Left ventricle myocardium superior (tissue), 1 donor: ENCODE measurements at regions not wholly inside any gene's neighbourhood (a gene's known extent, or its start where the extent isn't known, plus 50 kb on each side); places are given as distances from the start of the nearest gene placed in this dataset.
"Not testable (repeated sequence)": the region's sequence is repeated elsewhere in the genome, so short reads cannot be mapped to it uniquely, and the experiment has no call there.

Experiments
- ATAC-seq: fragments of 200-7000 bp; cut with Tn5 transposase; one replicate; pipeline ENCODE4 v1.9.1; 2020; ENCODE audit warnings: mild to moderate bottlenecking, moderate library complexity
- DNase-seq: peaks from one replicate; pipeline ENCODE4 v3.0.0-alpha.2; 2020
- intact Hi-C: fragments of 100-400 bp; cut with micrococcal nuclease; formaldehyde crosslinking; loops from one replicate; pipeline ENCODE4 v1.11.0; 2022
- donor health status: DM: no; HTN: yes; CAD: no; lungs with severe emphysema.

DNA sequence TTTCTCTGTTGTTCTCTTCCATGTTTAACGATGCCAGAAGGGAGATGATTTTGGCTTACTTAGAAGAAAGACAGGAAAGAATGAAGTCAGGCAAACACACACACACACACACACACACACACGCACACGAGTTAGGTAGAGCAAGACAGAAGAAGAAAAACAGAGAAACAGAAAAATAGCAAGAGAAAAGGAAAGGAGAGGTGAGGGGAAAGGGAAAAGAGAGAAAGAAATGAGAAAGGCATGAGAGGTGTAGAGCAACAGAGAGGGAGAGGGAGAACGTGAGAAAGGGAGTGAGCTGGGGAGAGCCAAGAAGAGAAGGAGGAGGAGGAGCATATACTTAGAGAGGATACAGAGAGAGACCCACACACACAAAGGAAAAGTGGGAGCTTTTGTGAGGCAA lies 385.3 kb downstream of the DOK5 start:
- intact Hi-C loops: no loop called here
- DNase-seq: no peak
- no peak for ATAC-seq

DNA sequence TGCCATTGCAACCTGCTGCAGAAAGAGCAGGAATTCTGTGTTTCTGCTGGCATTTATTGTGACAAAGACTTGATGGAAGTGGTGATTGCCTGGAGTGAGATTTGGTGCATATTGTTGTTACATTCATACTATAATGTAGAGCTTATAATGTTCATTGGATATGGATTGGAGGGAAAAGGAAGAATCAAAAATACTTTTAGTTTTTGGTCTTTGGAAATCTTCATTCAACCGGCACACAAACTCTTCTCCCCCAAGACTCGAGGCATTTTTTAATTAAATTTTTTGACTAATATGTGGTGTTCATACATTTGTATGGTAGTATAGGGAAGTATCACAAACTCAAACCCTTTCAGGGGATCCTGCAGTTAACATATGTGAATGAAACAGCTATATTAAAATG lies 380.8 kb downstream of the DOK5 start:
- ATAC-seq (no peak), DNase-seq (no peak)
- intact Hi-C loops: no loop called here

DNA sequence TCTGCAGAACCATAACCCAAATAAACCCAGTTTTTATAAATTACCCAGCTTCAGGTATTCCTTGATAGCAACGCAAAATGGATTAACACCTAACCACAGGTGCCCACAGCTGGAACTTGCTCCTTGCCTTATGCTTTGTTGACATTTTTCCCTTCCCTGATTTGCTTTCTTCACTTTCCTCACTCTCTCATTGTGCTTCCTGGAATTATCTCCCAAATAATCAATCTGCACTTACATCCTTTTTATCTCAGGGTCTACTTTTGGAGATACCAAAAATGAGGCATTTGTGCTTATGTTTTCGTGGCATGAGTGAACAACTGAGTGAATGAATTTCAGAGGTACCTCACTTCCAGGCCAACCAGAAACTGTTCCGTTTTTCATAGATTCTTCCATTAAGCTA lies 374.3 kb downstream of the DOK5 start:
- ATAC-seq (no peak), DNase-seq (no peak)
- intact Hi-C loops: no loop called here

DNA sequence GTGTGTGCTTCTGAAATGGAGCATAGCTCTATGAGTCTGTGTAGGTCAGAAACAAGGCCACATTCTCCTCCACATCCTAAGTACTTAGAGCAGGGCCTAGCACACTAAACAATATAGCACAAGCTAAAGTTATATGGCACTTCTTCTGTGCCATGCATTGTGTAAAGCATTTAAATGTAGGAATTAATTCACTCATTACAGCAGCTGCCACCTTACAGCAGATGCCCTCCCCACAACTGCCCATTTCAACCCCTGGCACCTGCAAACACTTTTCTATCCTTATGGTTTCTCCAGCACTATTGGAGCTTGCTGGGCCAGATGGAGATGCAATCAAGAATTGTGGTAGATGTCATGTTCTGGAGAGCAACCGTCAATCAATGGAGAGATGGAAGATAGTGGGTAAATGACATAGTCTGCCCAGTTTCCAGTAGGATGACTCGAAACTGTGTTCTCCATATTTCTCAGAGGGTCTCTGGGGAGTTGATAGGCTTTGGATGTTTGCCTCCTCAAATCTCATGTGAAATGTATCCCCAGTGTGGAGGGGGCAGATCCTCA lies 373.7 kb downstream of the DOK5 start:
- intact Hi-C loops: no loop called here
- ATAC-seq (no peak), DNase-seq (no peak)

DNA sequence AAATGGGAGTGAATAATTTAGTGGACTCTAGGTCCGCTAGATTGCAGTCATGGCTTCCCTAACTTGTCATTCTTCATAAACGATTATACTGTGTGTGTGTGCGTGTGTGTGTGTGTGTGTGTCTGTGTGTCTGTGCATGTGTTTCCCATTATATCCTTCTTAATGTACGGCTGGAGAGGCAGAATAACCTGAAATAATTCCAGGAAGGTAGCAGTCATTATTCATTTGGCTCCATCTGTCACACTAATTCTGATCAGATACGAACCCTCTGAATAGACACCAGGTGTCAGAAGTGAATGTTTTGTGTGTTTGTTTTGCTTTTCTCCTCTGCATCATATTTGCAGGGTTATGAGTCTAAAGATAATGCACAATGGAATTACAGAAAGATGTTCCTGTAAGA lies 372.9 kb downstream of the DOK5 start:
- no peak for DNase-seq
- intact Hi-C loops: no loop called here

DNA sequence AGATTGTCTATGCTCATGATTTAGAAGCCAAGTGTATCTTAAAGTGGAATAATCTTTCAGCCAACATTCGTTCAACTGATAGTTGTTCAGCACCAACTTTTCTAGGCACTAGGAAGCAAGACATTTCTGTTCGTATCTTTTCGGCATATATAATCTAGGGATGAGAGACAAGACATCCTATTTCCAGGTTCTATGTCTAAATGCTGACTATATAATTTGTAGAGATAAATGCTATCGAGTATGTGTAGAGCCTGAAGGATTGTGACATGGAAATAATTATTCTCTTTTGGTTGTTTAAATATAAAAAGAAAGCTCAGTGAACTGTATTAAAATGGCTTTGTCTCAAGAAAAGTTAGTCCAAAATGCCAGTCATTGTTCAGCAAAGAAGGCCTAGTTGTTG lies 371.6 kb downstream of the DOK5 start:
- ATAC-seq (no peak), DNase-seq (no peak)
- intact Hi-C loops: no loop called here

More for the DNA sequence above, 372.9 kb downstream of the DOK5 start:
- no peak for ATAC-seq

DNA sequence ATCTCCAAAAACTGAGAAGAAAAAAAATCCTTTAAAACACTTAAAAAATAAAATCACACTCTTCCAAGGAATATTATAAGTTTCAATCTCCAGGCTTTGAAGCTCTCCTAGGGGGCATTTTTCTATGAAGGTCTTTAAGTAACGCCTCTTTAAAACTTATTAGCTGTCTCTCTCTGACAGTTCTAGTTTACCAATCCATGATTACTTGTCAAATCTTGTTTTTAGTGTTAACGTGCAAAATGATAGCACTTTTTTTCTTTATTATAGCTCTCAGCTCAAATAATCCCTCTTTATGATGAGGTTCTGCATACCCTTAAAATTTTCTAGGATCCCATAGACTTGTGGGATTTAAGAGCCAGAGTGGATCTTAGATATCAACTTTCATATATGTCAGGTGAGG lies 369.0 kb downstream of the DOK5 start:
- intact Hi-C loops: no loop called here
- ATAC-seq (no peak), DNase-seq (no peak)

DNA sequence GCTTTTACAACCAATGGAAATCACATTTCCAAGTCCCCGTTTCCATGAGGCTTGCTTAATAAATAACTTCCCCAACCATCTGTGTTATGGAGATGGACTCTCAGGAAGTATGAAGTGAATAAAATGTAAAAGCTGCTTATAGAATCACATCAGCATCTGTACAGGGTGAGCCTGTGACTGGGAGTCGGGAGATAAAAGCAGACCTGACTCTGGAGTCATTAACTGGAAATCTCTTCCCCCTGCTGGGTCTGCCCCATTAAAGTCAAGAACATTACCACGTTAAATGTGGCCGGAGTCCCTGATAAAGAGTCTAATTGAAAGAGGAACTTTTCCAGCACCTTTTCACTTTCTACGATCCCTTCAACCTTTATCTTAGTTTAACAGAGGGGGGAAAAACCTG lies 368.5 kb downstream of the DOK5 start:
- no peak for ATAC-seq
- intact Hi-C loops: no loop called here

DNA sequence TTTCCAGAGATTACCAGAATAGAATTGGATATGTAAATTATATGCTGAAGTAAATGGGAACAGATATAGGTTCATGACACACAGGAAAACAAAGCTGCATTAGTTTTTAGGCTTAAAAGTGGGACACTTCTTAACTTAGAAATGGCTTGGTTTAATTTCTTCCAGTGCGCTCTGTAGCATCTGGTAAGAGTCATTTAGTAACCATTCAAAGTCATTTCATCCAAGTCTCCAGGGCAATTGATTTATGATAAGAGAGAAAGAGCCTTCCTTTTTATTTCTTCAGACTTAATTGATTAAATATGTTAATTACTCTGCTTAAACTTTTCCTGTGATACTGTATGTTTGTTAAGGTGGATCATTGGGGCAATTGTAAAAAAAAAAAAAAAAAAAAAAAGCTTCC lies 368.0 kb downstream of the DOK5 start:
- ATAC-seq: no peak
- intact Hi-C loops: no loop called here
- DNase-seq: no peak

More for the DNA sequence above, 368.5 kb downstream of the DOK5 start:
- DNase-seq: no peak

DNA sequence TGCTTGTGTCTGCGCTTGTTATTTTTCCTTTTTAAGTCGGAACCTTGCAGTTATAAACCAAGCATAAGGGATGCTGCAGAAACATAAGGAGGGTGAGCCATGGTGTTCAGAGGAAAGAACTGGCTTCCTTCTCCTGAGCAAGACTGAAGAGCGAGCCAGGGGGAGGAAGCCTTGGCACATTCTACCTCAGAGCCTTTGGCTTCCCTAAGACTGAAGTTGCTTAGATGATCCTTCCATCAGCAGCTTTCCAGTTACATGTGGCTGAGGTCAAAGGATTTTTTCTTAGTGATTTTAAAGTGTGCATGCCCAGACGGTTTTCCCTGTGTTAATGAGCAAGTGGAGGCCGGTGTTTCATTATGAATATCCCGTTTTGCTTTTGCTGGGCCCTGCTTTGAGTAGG lies 363.8 kb downstream of the DOK5 start:
- intact Hi-C loops: no loop called here
- no peak for ATAC-seq
- DNase-seq: no peak

DNA sequence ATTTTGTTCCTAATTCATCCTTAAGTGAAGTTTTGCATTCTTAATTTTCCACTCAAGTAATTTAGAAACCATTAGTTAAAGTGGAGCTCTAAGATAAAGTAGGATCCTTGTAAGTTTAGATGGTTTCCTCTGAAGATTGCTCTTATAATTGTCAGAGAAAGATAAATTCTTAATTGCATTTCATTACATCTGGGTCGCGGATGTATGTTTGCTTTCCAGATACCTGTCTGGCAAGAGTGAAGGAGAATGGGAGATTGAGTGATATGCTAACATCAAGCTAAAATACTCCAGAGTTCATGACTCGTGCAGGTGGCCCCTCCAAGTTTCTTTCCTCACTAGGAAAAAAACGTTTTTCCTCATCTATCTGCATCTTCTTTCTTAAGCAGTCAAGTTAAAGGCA lies 361.8 kb downstream of the DOK5 start:
- intact Hi-C loops: no loop called here

DNA sequence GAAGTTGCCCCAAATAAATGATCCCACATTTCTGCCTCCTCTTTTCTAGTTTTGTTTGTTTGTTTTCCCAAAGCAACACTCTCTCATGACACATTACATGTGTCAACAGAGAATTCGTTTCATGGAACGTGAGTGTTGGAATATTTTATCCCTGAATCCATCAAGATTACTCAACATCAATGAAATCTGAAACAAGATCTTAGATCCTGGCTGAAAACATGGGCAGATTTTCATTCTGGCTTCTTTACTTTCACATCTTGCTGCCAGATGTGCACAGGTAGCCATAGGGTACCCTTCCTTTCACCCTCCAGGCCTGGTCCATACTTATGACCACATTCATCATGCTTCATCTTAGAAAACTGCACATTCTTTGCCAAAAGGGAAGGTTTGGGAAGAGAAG lies 347.0 kb downstream of the DOK5 start:
- intact Hi-C loops: no loop called here
- no peak for ATAC-seq

More for the DNA sequence above, 361.8 kb downstream of the DOK5 start:
- ATAC-seq (no peak), DNase-seq (no peak)

DNA sequence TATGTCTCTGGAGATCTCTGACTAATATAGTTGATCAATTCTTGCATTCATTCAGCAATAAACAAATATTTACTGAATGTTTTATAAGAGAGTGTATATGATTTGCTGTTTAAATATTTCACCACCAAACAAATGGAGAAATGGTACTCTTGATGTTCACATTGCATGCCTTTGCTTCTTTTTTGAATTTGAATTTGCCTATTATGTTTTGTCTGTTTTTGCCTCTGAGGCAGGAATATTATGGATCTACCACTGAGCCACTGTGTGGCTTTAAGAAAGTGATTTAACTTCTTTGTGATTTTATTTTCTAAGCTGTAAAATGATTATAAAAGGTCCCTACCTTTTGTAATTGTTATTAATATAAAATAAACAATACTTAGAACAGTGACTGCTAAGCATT lies 345.0 kb downstream of the DOK5 start:
- DNase-seq: no peak
- no peak for ATAC-seq
- intact Hi-C loops: no loop called here

More for the DNA sequence above, 347.0 kb downstream of the DOK5 start:
- DNase-seq: no peak

DNA sequence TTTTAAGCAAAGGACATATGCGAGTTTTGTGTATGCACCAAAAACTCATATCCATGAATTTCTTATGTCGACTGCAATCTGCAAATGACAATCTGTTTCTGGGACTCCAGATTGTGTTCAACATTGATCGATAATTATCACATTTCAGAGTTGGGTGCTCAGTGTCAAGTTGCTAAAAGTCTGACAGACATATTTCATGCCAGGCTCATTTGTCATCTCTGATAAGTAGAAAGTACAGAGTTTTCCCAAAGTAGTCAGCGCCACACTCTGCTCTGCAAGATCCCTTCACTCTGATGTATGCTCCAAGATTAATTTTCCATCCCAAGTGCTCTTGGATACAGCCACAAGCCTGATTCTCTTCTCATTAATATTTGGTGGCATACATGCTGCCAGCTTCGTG lies 331.1 kb downstream of the DOK5 start:
- intact Hi-C loops: no loop called here
- no peak for ATAC-seq
- DNase-seq: no peak

DNA sequence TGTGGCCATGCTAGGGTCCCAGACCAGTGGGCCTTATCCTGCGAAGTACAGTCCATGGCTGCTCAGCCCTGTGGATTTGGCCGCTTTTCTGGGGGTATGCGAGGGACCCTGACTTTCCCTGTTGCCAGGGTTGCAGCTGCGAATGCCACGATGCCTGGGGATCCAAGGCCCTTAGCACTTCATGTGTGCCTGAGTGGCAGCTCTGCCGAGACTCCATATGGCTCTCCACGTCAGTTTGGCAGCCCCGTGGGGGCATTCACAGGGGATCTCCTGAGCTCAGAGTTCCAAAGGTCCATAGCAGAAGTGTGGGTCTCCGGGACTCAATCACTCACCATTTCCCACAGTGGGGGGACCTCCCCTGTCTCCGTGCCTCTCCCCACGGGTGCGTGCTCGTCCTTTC lies 319.5 kb downstream of the DOK5 start:
- no peak for DNase-seq
- no peak for ATAC-seq
- intact Hi-C loops: no loop called here

DNA sequence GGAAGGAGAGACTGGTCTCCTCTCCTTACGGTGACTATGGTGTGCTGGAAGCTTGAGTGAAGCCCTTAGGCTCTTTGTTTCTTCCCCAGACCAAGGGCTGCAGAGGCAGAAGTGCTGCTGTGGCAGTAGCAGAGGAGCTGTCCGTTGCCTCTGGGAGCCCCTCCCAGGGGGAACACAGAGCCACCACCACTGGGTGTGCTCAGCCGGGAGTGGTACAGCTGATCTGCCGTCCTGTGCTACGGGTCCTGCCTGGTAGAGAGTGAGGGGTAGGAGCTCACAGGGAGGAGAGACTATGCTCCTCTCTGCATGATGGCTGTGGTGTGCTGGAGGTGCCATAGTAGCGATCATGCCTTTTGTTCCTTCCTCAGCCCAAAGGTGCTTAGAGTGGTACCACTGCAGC lies 318.7 kb downstream of the DOK5 start:
- intact Hi-C loops: no loop called here
- DNase-seq: no peak
- no peak for ATAC-seq

DNA sequence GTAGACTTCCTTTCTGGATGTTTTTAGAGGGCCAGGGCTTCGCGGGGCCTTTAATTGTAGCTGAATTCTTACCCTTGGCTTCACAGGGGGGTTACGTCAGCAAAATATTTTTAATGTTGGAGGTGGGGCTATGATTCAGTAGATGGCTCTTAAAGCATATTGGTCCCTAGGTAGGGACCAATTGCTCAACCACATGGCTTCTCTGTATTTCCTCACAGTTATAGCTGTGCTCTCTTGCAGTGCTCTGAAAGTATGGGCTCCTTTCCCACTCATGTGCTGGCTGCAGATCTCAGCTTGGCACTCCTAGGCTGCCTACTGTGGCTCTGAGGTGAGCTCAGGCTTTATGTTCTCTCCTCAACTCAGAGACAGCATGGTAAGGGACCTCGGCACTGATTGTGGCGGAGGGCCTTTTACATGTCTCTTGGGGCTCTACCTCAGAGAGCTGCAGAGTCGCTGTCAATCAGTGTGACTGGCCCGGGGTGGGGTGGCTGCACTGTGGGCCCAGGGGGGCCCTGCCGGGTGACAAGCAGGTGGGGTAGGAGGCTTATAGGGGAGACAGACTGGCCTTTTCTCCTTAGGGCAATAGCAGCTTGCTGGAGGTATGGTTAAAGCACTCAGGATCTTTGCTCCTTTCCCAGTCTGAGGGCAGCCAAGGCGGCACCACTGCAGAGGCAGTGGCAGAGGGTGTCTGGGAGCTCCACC lies 318.0 kb downstream of the DOK5 start:
- ATAC-seq (no peak), DNase-seq (no peak)
- intact Hi-C loops: no loop called here

DNA sequence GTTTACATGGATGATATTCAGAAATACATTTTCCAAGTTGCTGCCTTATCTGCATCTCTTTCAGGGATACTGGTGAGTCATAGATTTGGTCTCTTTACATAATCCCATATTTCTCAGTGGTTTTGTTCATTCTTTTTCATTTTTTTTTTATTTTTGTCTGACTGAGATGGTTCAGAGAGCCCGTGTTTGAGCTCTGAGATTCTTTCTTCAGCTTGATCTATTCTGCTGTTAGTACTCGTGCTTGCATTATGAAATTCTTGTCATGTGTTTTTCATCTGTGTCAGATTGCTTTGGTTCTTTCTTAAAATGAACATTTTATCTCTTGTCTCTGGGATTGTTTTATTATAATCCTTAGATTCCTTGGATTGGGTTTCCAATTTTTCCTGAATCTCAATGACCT lies 317.3 kb downstream of the DOK5 start:
- intact Hi-C loops: no loop called here
- ATAC-seq: no peak
- DNase-seq: no peak

DNA sequence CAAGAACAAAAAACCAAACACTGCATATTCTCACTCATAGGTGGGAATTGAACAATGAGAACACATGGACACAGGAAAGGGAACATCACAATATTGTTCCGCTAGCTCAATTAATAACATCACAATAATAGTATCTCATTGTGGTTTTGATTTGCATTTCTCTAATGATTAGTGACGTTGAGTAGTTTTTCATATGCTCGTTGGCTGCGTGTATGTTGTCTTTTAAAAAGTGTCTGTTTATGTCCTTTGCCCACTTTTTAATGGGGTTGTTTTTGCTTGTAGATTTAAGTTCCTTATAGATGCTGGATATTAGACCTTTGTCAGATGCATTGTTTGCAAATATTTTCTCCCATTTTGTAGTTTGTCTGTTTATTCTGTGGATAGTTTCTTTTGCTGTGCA lies 312.9 kb downstream of the DOK5 start:
- intact Hi-C loops, DNase-seq, ATAC-seq: not testable (repeated sequence)

DNA sequence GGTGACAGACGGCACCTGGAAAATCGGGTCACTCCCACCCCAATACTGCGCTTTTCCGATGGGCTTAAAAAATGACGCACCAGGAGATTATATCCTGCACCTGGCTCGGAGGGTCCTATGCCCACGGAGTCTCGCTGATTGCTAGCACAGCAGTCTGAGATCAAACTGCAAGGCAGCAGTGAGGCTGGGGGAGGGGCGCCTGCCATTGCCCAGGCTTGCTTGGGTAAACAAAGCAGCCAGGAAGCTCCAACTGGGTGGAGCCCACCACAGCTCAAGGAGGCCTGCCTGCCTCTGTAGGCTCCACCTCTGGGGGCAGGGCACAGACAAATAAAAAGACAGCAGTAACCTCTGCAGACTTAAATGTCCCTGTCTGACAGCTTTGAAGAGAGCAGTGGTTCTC lies 307.4 kb downstream of the DOK5 start:
- intact Hi-C loops, DNase-seq, ATAC-seq: not testable (repeated sequence)

DNA sequence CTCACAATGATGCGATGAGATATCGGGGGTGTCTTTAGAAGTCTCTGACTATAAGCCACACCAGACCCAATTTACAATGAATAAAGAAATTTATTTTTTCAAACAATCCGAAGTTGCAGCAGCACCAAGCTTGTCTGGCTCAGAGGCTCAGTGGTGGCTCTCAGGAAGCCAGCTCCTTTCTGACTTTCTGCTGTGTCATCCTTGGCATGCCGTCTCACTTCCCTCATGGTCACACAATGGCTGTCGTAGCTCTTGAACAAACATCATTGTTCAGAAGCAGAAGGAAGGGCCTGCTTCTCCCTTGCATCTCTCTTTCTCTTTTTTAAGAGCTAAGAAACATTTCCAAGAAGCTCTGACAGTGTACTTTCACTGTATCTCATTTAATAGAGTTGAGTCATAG lies 299.0 kb downstream of the DOK5 start:
- intact Hi-C loops: no loop called here
- ATAC-seq: no peak
- DNase-seq: no peak

DNA sequence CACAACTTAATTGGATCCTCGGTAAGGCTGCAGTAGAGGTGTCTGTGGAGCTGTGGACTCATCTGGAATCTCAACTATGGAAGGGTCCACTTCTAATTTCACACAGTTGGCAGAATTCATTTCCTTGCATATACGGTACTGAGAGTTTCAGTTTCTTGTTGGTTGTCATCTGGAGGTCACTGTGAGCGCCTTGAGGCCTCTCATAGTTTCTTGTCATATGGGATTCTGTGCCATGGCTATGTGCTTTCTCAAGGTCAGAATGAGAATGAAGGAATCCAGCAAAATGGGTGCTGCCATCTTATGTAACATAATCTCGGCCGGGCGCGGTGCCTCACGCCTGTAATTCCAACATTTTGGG lies 298.2 kb downstream of the DOK5 start:
- DNase-seq: no peak
- intact Hi-C loops: no loop called here
- no peak for ATAC-seq
